Fibroblast of lung (primary cell): ENCODE measurements at regions not wholly inside any gene's neighbourhood (a gene's known extent, or its start where the extent isn't known, plus 50 kb on each side); places are given as distances from the start of the nearest gene placed in this dataset.

ENCODE experiments used
- DNase-seq, 2 donors: peaks; one replicate each; pipeline versions ENCODE4 v3.0.0 to v3.0.0-alpha.2; 2010; ENCODE audit warnings: low read depth in 2 of 2
- H2AFZ ChIP-seq: 2 replicates; pipeline ENCODE4 v1.5.1; 2012; ENCODE audit warnings: low read length, control low read depth, inconsistent platforms
- H3K27ac ChIP-seq: 2 replicates; pipeline ENCODE4 v1.5.1; 2011; ENCODE audit warnings: low read length, control low read depth; ENCODE audit not compliant: insufficient read depth
- H3K27me3 ChIP-seq: 2 replicates; pipeline ENCODE4 v1.5.1; 2011; ENCODE audit warnings: mild to moderate bottlenecking, low read length; ENCODE audit not compliant: control insufficient read depth, insufficient read depth
- H3K36me3 ChIP-seq: 2 replicates; pipeline ENCODE4 v1.5.1; 2011; ENCODE audit warnings: low read length; ENCODE audit not compliant: control insufficient read depth, insufficient read depth
- H3K4me1 ChIP-seq: 2 replicates; pipeline ENCODE4 v1.5.1; 2011; ENCODE audit warnings: low read length; ENCODE audit not compliant: control insufficient read depth, insufficient read depth; ENCODE audit errors: extremely low read depth
- H3K4me2 ChIP-seq: 2 replicates; pipeline ENCODE4 v1.5.1; 2011; ENCODE audit warnings: low read length, control low read depth; ENCODE audit not compliant: insufficient read depth; ENCODE audit errors: extremely low read depth
- H3K4me3 ChIP-seq, 4 experiments: fragments of 200-600 bp in 1 of 4; sonication (generic) in 1 of 4; replicated peaks in 1 of 4; 2 replicates each; pipeline ENCODE4 v1.5.1; 2011 to 2016; ENCODE audit warnings: low read length in 4 of 4, low read depth in 3 of 4, mild to moderate bottlenecking in 3 of 4, control low read depth in 2 of 4, inconsistent platforms in 1 of 4, mixed read lengths in 1 of 4; ENCODE audit not compliant: insufficient read depth in 1 of 4; ENCODE audit errors: control extremely low read depth in 1 of 4
- H3K79me2 ChIP-seq: 2 replicates; pipeline ENCODE4 v1.5.1; 2012; ENCODE audit warnings: mild to moderate bottlenecking, low read length, inconsistent platforms; ENCODE audit not compliant: control insufficient read depth, insufficient read depth
- H3K9ac ChIP-seq: 2 replicates; pipeline ENCODE4 v1.5.1; 2011; ENCODE audit warnings: mild to moderate bottlenecking, low read length, control low read depth; ENCODE audit not compliant: insufficient read depth
- H3K9me3 ChIP-seq: 2 replicates; pipeline ENCODE4 v1.5.1; 2012; ENCODE audit warnings: low read depth, low read length; ENCODE audit not compliant: control insufficient read depth, insufficient read depth
- H4K20me1 ChIP-seq: 2 replicates; pipeline ENCODE4 v1.5.1; 2011; ENCODE audit warnings: low read length; ENCODE audit not compliant: control insufficient read depth, insufficient read depth; ENCODE audit errors: extremely low read depth
- CTCF ChIP-seq, 2 donors: IDR thresholded peaks in 1 of 2; conservative IDR thresholded peaks in 1 of 2; 1 replicate in 1 of 2; 2 replicates in 1 of 2; pipeline ENCODE4 v1.5.1; 2011 to 2012; ENCODE audit warnings: low read length in 2 of 2, control low read depth in 1 of 2, inconsistent platforms in 1 of 2, low read depth in 1 of 2, mild to moderate bottlenecking in 1 of 2
- EZH2 ChIP-seq: IDR thresholded peaks from 2 replicates; pipeline ENCODE4 v1.5.1; 2012; ENCODE audit warnings: low read length, control low read depth, mild to moderate bottlenecking; ENCODE audit errors: missing control alignments

DNA sequence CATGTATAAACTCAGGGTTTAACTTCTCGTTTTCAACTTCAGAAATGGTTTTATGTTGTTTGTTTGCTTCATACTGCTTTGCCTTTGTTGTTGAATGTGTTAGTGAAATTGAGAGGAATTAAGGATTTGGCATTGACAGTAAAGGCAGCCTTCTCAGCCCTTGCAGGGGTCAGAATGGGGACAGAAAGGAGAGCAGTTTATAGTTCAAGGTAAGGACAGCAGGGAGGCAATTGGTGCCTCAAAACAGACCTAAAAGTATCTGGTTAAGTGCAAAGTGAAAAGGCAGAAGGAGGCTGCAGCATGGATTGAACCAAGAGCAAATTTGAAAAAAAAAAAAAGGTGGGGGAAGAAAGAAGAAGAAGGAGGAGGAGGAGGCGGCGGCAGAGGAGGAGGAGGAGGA, 835.0 kb upstream of the ADGRL3 start:
- Histone ChIP-seq H3K9ac (no peak overlapping the region), H3K27me3 (no peaks in the 10 kb centered on the region), H3K9me3 (no peaks in the 10 kb centered on the region), H3K79me2 (no peaks in the 10 kb centered on the region), H2AFZ (no peak overlapping the region), H3K27ac (no peak overlapping the region), H3K4me1 (no peaks in the 10 kb centered on the region), H3K36me3 (no peaks in the 10 kb centered on the region), H4K20me1 (no peaks in the 10 kb centered on the region), H3K4me3 (no peak overlapping the region), H3K4me2 (no peak overlapping the region)
- TF ChIP-seq CTCF (conservative IDR thresholded peaks at IDR 0.05 in 1 of 2, IDR thresholded peaks at IDR 0.05 in 1 of 2; ENCODE audit: low read depth in 1 of 2, low read length in 2 of 2) (no peak), EZH2 (no peak)
- no peak for DNase-seq

DNA sequence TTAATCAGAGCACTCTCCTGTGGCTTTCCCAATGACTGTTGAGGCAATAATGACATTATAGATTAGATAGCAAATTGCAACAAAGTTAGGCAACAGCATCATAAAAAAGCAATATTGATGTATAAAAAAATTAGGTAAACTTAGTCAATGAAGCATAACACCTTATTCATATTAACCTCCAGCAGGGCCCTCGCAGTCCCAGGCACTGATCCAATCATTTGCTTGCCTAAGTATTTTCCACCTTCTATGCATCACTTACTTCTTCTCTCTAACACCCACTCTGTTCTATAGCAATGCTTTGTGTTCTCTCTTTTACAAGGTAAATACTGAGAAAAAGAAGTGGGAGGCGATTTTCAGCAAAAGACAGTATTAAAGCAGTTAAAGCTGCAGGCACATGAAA, 833.5 kb upstream of the ADGRL3 start:
- Histone ChIP-seq H3K36me3 (no peaks in the 10 kb centered on the region), H2AFZ (no peak overlapping the region), H3K27me3 (no peaks in the 10 kb centered on the region), H3K4me2 (no peak overlapping the region), H3K9ac (no peak overlapping the region), H4K20me1 (no peaks in the 10 kb centered on the region), H3K79me2 (no peaks in the 10 kb centered on the region), H3K9me3 (no peaks in the 10 kb centered on the region), H3K4me1 (no peaks in the 10 kb centered on the region), H3K4me3 (no peak overlapping the region), H3K27ac (no peak overlapping the region)
- DNase-seq: no peak
- no peak for TF ChIP-seq EZH2
- no peak for TF ChIP-seq CTCF (conservative IDR thresholded peaks at IDR 0.05 in 1 of 2, IDR thresholded peaks at IDR 0.05 in 1 of 2; ENCODE audit: low read depth in 1 of 2, low read length in 2 of 2)

GRCh38 chr4:60368986-60369385, 831.1 kb upstream of the ADGRL3 start:
- no peaks in the 10 kb centered on the region for H3K27me3 ChIP-seq
- H3K4me3 ChIP-seq: no peak overlapping the region
- no peak overlapping the region for H3K4me2 ChIP-seq
- H3K9ac ChIP-seq: no peak overlapping the region
- no peak for DNase-seq
- TF ChIP-seq EZH2 (no peak), CTCF (conservative IDR thresholded peaks at IDR 0.05 in 1 of 2, IDR thresholded peaks at IDR 0.05 in 1 of 2; ENCODE audit: low read depth in 1 of 2, low read length in 2 of 2) (no peak)
- H3K4me1 ChIP-seq: no peaks in the 10 kb centered on the region
- no peak overlapping the region for H3K27ac ChIP-seq
- H2AFZ ChIP-seq: no peak overlapping the region
- H3K79me2 ChIP-seq: no peaks in the 10 kb centered on the region
- H3K36me3 ChIP-seq: no peaks in the 10 kb centered on the region
- H3K9me3 ChIP-seq: no peaks in the 10 kb centered on the region
- H4K20me1 ChIP-seq: no peaks in the 10 kb centered on the region
